Activated naive CD4-positive, alpha-beta T cell treated with anti-CD3 and anti-CD28 coated beads, Interleukin-2, amount 50 U/mL, for 72 hours (primary cell): ENCODE measurements at regions not wholly inside any gene's neighbourhood (a gene's known extent, or its start where the extent isn't known, plus 50 kb on each side); places are given as distances from the start of the nearest gene placed in this dataset.

Experiments
- ATAC-seq, 2 donors: fragments of 150-1000 bp; cut with Tn5 transposase; 2 replicates each; pipeline ENCODE4 v1.10.0; 2021; ENCODE audit warnings: mild to moderate bottlenecking in 2 of 2, moderate library complexity in 2 of 2
- DNase-seq, 2 donors: peaks; one replicate each; pipeline ENCODE4 v3.0.0; 2021 to 2022; ENCODE audit warnings: low spot score in 2 of 2
- H3K27ac Mint-ChIP-seq, 2 donors: one replicate each; pipeline ENCODE4 v1.8.0; 2022; ENCODE audit warnings: mild to moderate bottlenecking in 2 of 2, mixed read lengths in 2 of 2
- H3K36me3 Mint-ChIP-seq, 2 donors: one replicate each; pipeline ENCODE4 v1.8.0; 2022; ENCODE audit warnings: mixed read lengths in 2 of 2
- H3K9me3 Mint-ChIP-seq, 2 donors: one replicate each; pipeline ENCODE4 v1.8.0; 2022; ENCODE audit warnings: mixed read lengths in 2 of 2

DNA sequence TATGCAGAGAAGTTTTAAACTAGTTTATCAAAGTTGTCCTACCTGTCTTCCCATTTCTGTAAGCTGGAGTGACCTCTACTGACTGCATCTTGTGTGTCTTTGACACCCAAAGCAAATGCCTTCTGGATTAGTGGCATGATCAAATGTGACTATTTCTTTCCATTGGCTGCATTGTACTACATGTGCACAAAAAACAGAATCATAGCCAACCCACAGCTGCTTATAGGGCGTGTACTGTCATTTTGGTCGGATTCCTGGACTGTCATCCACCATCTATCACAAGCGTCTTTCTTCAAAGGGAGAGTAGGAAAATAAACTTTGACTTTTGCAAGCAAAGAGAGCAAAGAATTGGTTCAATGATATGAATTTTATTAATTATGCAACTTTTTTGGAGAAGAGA lies 310.6 kb downstream of the MAP2K6 start:
- Mint-ChIP-seq H3K9me3 (peaks cover 0 to 4% of the 10 kb centered on the region in 2 donors), H3K27ac (no peak overlapping the region), H3K36me3 (no peaks in the 10 kb centered on the region)
- no peak for ATAC-seq
- no peak for DNase-seq

DNA sequence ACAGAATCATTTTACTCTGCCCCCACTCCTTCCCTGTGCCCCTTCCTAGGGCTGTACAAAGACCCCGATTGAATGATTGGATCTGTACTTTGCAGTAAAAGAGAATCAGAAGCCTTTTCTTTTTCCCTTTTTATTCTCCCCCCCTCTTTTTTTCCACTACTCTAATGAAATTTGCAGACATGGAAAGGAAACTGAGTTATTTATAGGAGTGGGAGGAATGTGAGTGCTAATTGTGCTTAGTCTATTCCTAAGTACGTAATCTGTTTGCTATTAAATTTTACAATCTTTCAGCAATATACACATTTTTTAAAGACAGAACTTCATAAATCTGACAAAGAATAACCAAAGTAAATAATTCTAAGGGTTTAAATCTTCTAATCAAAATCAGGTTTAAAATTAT lies 314.3 kb downstream of the MAP2K6 start:
- H3K36me3 Mint-ChIP-seq = no peaks in the 10 kb centered on the region
- peaks cover 0 to 10% of the 10 kb centered on the region in 2 donors for H3K9me3 Mint-ChIP-seq
- ATAC-seq (no peak), DNase-seq (no peak)
- H3K27ac Mint-ChIP-seq = no peak overlapping the region

DNA sequence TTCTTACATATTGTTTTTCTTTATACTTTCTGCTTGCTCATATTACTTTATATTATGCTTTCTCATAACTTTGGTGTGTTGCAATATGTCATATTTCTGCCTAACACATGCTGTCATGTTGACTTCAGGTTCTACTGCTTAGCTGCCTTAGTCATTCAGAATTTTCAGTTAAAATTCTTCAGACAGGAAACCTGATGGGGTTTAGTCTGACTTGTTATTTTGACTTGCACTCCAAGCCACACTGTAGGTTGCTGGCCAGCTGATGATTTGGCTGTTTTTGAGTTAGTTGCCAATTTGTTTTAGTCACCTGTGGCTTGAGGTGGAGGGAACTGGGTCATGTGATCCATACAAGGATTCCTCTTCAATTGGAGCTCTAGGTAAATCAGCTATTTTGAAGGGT lies 315.4 kb downstream of the MAP2K6 start:
- ATAC-seq = no peak
- Mint-ChIP-seq H3K9me3 (peaks cover 0 to 8% of the 10 kb centered on the region in 2 donors), H3K36me3 (no peaks in the 10 kb centered on the region), H3K27ac (no peak overlapping the region)
- no peak for DNase-seq

- DNase-seq (no peak), ATAC-seq (no peak)
- Mint-ChIP-seq H3K27ac (no peak overlapping the region), H3K9me3 (peaks cover 4 to 6% of the 10 kb centered on the region in 2 donors), H3K36me3 (peaks cover 0 to 5% of the 10 kb centered on the region in 2 donors)
Measured at GRCh38 chr17:69732272-69732918, 317.9 kb downstream of the MAP2K6 start.

DNA sequence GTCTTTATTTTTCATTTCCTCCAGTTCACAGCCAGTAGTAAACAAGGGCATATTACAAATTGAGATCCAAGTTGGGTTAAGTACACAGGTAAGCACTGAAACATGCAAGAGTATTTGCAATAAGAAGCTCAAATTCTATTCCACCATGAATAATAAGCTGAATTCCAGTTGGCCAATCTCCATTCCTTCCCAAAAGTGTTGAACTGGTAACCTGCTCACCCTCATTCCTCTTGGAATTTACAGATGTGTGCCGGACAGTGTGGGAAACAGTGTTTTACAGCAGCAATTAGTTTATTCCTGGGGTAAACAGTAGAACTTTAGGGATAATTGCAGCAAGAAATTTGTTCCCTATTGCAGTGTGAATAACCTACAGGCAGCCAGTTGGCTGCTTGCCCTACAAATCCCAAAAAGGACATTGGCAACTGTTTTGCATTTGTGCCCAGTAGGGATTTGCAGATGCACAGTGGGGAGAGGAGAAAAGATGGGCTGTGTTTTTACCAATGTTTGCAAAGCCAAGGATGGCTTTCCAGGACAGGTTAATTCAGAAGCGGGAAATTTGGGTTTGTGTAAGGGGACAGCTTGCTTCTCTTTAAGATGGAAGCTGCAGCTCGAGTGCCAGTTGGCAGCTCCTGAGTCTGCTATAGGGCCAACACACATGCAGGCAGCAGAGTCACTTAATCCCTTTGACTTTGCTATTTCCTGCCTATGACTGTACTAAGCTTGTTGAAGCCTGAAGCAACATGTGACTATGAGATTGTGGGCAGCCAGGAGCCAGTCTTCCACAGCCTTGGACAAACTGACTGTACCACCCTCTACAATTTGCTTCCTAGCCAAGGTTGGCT lies 318.9 kb downstream of the MAP2K6 start:
- Mint-ChIP-seq H3K9me3 (peaks cover 10 to 12% of the 10 kb centered on the region in 2 donors), H3K36me3 (peaks cover 0 to 6% of the 10 kb centered on the region in 2 donors), H3K27ac (no peak overlapping the region)
- DNase-seq = no peak
- no peak for ATAC-seq

- H3K36me3 Mint-ChIP-seq = peaks cover 0 to 6% of the 10 kb centered on the region in 2 donors
- ATAC-seq (no peak), DNase-seq (no peak)
- no peak overlapping the region for H3K27ac Mint-ChIP-seq
- H3K9me3 Mint-ChIP-seq = peaks cover 18 to 19% of the 10 kb centered on the region in 2 donors
Measured at GRCh38 chr17:69734656-69735055, 320.2 kb downstream of the MAP2K6 start.

- H3K27ac Mint-ChIP-seq = no peak overlapping the region
Measured at GRCh38 chr17:69735285-69735684, 320.8 kb downstream of the MAP2K6 start.

GRCh38 chr17:69743091-69743490 lies 328.6 kb downstream of the MAP2K6 start:
- H3K9me3 Mint-ChIP-seq = peaks cover 14 to 30% of the 10 kb centered on the region in 2 donors
- H3K36me3 Mint-ChIP-seq = peaks cover 0 to 7% of the 10 kb centered on the region in 2 donors
- H3K27ac Mint-ChIP-seq = no peak overlapping the region
- ATAC-seq (no peak), DNase-seq (no peak)

More at GRCh38 chr17:69735285-69735684, 320.8 kb downstream of the MAP2K6 start:
- peaks cover 0 to 6% of the 10 kb centered on the region in 2 donors for H3K36me3 Mint-ChIP-seq
- ATAC-seq (no peak), DNase-seq (no peak)
- peaks cover 21 to 24% of the 10 kb centered on the region in 2 donors for H3K9me3 Mint-ChIP-seq

DNA sequence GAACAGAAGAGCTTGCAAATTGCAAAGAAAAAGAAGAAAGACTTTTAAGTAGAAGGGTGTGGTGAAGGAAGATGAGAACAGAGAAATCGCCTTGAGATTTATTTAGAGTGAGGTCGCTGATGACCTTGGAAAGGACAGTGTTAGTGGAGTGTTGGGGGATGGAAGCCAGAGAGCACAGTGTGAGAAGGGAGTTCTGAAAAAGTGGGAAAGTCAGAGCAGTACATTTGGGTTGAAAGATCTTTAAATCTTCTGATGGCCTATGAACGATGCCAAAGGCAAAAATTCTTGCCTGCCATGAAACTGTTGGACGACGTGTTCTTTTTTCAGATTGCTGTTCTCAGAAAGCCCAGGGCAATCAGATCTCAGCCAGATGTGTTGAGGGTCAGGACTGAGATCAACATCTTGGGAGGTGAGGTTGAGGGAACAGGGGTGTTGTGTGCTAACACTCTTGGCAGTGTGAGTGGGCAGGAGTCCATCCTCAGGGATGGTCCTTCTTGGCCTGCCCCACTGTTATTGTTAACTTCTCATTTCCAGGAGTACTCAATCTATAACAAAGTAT lies 330.1 kb downstream of the MAP2K6 start:
- DNase-seq (no peak), ATAC-seq (no peak)
- Mint-ChIP-seq H3K9me3 (peaks cover 3 to 20% of the 10 kb centered on the region in 2 donors), H3K27ac (no peak overlapping the region), H3K36me3 (peaks cover 0 to 7% of the 10 kb centered on the region in 2 donors)

DNA sequence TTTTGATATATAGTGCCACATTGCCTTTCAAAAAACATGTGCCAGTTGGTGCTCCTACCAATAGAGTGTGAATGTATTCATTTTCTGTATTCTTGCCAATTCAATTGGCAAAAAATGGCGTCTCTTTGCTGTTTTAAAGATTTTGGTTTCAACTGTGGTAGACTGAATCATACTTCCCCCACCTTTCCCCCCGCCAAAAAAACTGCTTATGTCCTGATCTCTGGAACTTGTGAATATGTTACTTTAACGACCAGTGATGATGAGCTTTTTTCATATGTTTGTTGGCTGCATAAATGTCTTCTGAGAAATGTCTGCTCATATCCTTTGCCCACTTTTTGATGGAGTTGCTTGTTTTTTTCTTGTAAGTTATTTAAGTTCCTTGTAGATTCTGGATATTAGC lies 325.1 kb upstream of the KCNJ16 start:
- Mint-ChIP-seq H3K36me3 (no peaks in the 10 kb centered on the region), H3K27ac (no peak overlapping the region), H3K9me3 (peaks cover 5 to 13% of the 10 kb centered on the region in 2 donors)
- ATAC-seq (no peak), DNase-seq (no peak)

- H3K36me3 Mint-ChIP-seq = no peaks in the 10 kb centered on the region
- peaks cover 7 to 11% of the 10 kb centered on the region in 2 donors for H3K9me3 Mint-ChIP-seq
- peak; percentile 48 to 64 for ATAC-seq
- H3K27ac Mint-ChIP-seq = no peak overlapping the region
- no peak for DNase-seq
Measured at GRCh38 chr17:69757688-69758430, 317.2 kb upstream of the KCNJ16 start.

DNA sequence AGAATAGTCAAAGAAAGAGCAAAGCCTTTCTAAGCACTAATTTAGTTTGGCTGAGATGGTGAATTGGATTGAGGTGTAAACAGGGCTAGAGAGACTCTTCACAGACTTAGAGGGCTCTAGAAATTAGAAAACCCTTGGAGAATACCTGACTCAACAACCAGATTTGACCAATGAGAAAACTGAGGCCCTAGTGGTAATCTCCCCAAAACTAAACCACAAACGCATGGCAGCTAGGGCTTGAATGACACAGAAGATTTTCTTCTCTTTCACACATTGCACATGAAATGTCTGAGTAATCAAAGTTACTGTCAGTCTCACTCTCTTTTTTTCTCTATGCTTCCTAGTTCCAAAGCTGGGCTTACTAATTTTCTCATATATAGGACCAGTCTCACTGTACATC lies 314.5 kb upstream of the KCNJ16 start:
- Mint-ChIP-seq H3K9me3 (peaks cover 6 to 9% of the 10 kb centered on the region in 2 donors), H3K36me3 (no peaks in the 10 kb centered on the region), H3K27ac (no peak overlapping the region)
- ATAC-seq (peak; percentile 77 to 84), DNase-seq (no peak)

DNA sequence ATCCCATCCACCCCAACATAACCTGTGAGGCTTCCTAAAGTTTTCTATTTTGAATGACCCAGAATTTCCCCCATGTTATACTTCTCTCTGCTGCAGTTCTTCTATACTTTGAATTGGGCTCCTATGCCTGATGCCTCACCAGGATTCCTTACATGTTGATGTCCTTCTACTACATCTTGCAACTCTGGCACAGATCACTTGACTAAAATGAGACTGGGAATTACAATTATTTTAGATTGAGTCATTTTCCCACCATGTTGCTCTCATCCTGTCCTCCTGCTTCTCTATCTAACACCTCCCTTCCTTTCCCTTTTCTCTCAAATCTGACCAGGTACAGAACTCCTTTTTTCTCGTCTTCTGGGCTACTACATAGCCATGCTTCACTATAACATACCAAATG lies 314.0 kb upstream of the KCNJ16 start:
- H3K36me3 Mint-ChIP-seq = no peaks in the 10 kb centered on the region
- no peak for ATAC-seq
- peaks cover 6 to 9% of the 10 kb centered on the region in 2 donors for H3K9me3 Mint-ChIP-seq
- no peak for DNase-seq
- no peak overlapping the region for H3K27ac Mint-ChIP-seq

DNA sequence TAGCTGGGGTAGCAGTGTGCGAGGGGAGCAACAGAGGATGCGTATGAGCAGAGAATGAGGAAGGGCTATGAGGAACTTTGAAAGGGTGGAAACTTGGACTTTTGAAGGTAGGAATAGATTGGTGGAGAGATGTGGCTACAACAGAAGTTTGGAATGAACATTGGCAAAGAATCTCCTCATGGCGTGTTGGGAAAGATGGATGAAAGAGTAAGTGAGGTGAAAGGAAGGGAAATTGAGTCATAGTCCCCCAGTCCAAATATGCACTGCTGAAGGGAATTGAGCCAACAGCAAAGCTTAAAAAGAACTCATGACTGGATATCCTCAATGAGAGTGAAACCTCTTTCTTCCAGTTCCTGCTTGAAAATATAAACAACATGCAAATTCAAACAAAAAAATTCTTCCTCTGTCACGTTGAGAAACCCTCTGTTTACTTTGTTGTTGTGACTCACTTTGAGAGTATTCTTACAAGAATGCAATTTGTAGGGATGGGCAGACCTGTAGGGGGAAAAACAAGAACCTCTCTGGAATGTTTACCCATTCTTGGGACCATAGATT lies 313.2 kb upstream of the KCNJ16 start:
- peaks cover 6 to 9% of the 10 kb centered on the region in 2 donors for H3K9me3 Mint-ChIP-seq
- no peaks in the 10 kb centered on the region for H3K36me3 Mint-ChIP-seq
- ATAC-seq (no peak), DNase-seq (no peak)
- no peak overlapping the region for H3K27ac Mint-ChIP-seq

DNA sequence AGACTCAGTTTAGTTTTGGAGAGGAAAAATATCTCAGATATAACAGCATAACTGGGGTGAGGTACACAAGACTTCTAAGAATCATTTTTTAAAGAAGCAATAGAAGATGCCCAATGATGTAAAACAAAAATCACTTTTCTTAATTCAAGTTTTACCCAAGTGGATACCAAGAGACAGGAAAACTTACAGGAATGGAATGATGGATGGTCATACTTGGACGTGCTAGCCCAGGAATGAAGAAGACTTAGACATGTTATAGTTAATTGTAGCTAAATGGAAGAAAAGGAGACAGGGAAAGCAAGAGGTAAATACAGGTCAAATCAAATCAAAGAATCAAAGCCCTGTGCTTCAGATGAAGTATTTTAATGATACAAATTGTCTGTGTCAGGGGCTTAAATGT lies 312.7 kb upstream of the KCNJ16 start:
- no peak for DNase-seq
- H3K36me3 Mint-ChIP-seq = no peaks in the 10 kb centered on the region
- peaks cover 6 to 9% of the 10 kb centered on the region in 2 donors for H3K9me3 Mint-ChIP-seq
- ATAC-seq = no peak
- no peak overlapping the region for H3K27ac Mint-ChIP-seq

DNA sequence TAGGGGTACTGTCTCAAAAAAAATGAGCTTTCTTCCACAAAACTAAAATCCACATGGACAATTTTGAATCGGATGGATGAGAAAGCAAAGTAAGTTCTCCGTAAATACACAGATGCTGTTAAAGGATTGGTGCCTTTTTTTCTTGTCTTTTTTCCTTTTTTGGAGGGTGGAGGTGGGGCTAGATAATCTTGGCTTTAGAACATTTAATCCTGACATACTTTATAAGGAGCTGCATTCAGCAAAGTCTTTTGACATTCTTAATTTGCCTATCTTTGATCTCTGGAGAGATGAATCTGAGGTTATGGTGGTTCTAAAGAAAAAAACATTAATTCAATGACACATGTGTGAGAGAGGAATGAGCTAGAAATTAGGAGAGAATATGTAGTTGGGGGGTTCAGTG lies 312.3 kb upstream of the KCNJ16 start:
- H3K27ac Mint-ChIP-seq = no peak overlapping the region
- no peaks in the 10 kb centered on the region for H3K36me3 Mint-ChIP-seq
- ATAC-seq = no peak
- no peak for DNase-seq
- peaks cover 3 to 9% of the 10 kb centered on the region in 2 donors for H3K9me3 Mint-ChIP-seq
